ENCODE measurements at regions not wholly inside any gene's neighbourhood (a gene's known extent, or its start where the extent isn't known, plus 50 kb on each side); places are given as distances from the start of the nearest gene placed in this dataset.

DNA sequence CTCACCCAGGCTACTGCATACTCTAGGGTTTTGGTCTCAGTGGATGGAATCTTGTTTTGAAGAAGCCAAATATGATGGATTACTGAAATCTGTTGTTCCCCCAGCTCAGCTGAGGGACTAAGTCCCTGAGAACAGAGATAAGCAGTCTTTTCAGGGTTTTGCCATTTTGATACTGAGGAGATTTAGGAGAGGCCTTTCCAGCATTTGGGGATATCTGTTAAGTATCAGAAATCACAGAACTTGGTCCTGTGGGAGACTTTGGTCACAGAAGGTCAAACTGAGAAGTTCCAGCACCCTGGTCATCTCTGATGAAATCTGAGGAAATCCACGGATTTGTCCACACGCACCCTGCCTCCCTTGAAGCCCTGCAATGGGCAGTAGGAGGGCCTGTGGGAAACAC, 181.0 kb upstream of the GADL1 start:
- H2BK15ac ChIP-seq (ENCODE audit: low read depth, low read length) = no peak overlapping the region; the same call in 2 of the 3 replicates

More for the DNA sequence above, 181.0 kb upstream of the GADL1 start:
- ChIA-PET POLR2A (ENCODE audit: unreplicated experiment) (no interaction called here), CTCF (no interaction called here)
- Histone ChIP-seq H4K91ac (ENCODE audit: insufficient read depth, low read depth, low read length) (no peak overlapping the region), H2BK5ac (ENCODE audit: low read depth, low read length, poor library complexity, severe bottlenecking) (no peak overlapping the region), H4K5ac (ENCODE audit: low read depth, low read length) (no peak overlapping the region), H3K4ac (ENCODE audit: low read depth, low read length) (no peak overlapping the region), H3K4me2 (ENCODE audit: low read depth, low read length) (no peak overlapping the region), H4K20me1 (ENCODE audit: insufficient read depth, low read length) (no peaks in the 10 kb centered on the region), H2BK20ac (ENCODE audit: low read depth, low read length) (peak overlapping the region; percentile 5; the same call in 1 of the 2 replicates), H3K4me3 (ENCODE audit: insufficient read depth, low read depth, low read length) (no peak overlapping the region), H2AK5ac (ENCODE audit: low read depth, low read length) (no peak overlapping the region), H4K8ac (ENCODE audit: low read depth in 2 of 2, low read length in 2 of 2) (no peak overlapping the region), H3K9ac (ENCODE audit: low read depth, low read length) (no peak overlapping the region), H3K9me3 (ENCODE audit: control insufficient read depth, insufficient read depth, low read length) (peaks cover 2% of the 10 kb centered on the region; the same call in 1 of the 2 replicates), H2AK9ac (replicated peaks; ENCODE audit: low read depth, low read length, poor library complexity) (no peak overlapping the region), H3K36me3 (ENCODE audit: control insufficient read depth, insufficient read depth, low read length) (no peaks in the 10 kb centered on the region), H2BK120ac (ENCODE audit: low read depth, low read length) (no peak overlapping the region), H3K79me1 (ENCODE audit: low read depth in 1 of 2, low read length in 2 of 2) (no peaks in the 10 kb centered on the region), H3K4me1 (ENCODE audit: control insufficient read depth, insufficient read depth, low read length) (peaks cover 7% of the 10 kb centered on the region), H3K27me3 (ENCODE audit: control insufficient read depth, insufficient read depth, low read length) (no peaks in the 10 kb centered on the region), H3K9me1 (ENCODE audit: insufficient read depth, low read length) (peaks cover 5% of the 10 kb centered on the region), H3K23ac (ENCODE audit: low read depth, low read length) (no peak overlapping the region), H3K18ac (ENCODE audit: low read depth, low read length) (no peak overlapping the region), H2AFZ (replicated peaks; ENCODE audit: low read length, poor library complexity) (no peak overlapping the region), H3K27ac (ENCODE audit: insufficient read depth, low read length) (no peak overlapping the region), H3K56ac (ENCODE audit: extremely low read depth, insufficient read depth, low read length) (no peak overlapping the region), H3K14ac (replicated peaks; ENCODE audit: low read depth, low read length) (no peak overlapping the region)
- in situ Hi-C loops (cut with MboI; ENCODE audit: low sequenced_read_pairs) (no loop called here), intact Hi-C loops (cut with micrococcal nuclease) (no loop called here), dilution Hi-C loops (cut with HindIII; ENCODE audit: low sequenced_read_pairs, unreplicated experiment) (no loop called here)
- ATAC-seq (ENCODE audit: low read depth) (no peak), DNase-seq (no peak)
- 100% methylated on average over 2 of the region's 2 CpGs; no CpG with 5 or more reads in 1 of the 2 experiments for WGBS, 2 experiments (ENCODE audit: extremely low coverage in 2 of 2, insufficient read length in 1 of 2)
- no TSS peak for BruUV-seq (replicated peaks)
- TF ChIP-seq MAFK (IDR thresholded peaks at IDR 0.05; ENCODE audit: low read depth, low read length) (no peak), MXI1 (IDR thresholded peaks at IDR 0.05; ENCODE audit: borderline replicate concordance, low read depth, low read length) (no peak), FOS (IDR thresholded peaks at IDR 0.05; ENCODE audit: low read depth, low read length) (no peak), CHD1 (IDR thresholded peaks at IDR 0.05; ENCODE audit: low read depth, low read length) (no peak), RAD21 (IDR thresholded peaks at IDR 0.05; ENCODE audit: low read length) (no peak), RCOR1 (IDR thresholded peaks at IDR 0.05; ENCODE audit: insufficient replicate concordance, low read length) (no peak), SMC3 (IDR thresholded peaks at IDR 0.05; ENCODE audit: low read depth, low read length) (no peak), RFX5 (IDR thresholded peaks at IDR 0.05; ENCODE audit: low read depth, low read length) (no peak)
- TF ChIP-seq, protein P1, sequence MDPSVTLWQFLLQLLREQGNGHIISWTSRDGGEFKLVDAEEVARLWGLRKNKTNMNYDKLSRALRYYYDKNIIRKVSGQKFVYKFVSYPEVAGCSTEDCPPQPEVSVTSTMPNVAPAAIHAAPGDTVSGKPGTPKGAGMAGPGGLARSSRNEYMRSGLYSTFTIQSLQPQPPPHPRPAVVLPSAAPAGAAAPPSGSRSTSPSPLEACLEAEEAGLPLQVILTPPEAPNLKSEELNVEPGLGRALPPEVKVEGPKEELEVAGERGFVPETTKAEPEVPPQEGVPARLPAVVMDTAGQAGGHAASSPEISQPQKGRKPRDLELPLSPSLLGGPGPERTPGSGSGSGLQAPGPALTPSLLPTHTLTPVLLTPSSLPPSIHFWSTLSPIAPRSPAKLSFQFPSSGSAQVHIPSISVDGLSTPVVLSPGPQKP (IDR thresholded peaks at IDR 0.05; ENCODE audit: borderline replicate concordance, low read depth, low read length) = no peak
- TF ChIP-seq, protein P2, sequence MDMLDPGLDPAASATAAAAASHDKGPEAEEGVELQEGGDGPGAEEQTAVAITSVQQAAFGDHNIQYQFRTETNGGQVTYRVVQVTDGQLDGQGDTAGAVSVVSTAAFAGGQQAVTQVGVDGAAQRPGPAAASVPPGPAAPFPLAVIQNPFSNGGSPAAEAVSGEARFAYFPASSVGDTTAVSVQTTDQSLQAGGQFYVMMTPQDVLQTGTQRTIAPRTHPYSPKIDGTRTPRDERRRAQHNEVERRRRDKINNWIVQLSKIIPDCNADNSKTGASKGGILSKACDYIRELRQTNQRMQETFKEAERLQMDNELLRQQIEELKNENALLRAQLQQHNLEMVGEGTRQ (IDR thresholded peaks at IDR 0.05; ENCODE audit: low read depth, low read length) = no peak
- TF ChIP-seq, protein P3, sequence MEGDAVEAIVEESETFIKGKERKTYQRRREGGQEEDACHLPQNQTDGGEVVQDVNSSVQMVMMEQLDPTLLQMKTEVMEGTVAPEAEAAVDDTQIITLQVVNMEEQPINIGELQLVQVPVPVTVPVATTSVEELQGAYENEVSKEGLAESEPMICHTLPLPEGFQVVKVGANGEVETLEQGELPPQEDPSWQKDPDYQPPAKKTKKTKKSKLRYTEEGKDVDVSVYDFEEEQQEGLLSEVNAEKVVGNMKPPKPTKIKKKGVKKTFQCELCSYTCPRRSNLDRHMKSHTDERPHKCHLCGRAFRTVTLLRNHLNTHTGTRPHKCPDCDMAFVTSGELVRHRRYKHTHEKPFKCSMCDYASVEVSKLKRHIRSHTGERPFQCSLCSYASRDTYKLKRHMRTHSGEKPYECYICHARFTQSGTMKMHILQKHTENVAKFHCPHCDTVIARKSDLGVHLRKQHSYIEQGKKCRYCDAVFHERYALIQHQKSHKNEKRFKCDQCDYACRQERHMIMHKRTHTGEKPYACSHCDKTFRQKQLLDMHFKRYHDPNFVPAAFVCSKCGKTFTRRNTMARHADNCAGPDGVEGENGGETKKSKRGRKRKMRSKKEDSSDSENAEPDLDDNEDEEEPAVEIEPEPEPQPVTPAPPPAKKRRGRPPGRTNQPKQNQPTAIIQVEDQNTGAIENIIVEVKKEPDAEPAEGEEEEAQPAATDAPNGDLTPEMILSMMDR (conservative IDR thresholded peaks at IDR 0.05; ENCODE audit: low read depth, low read length) = no peak

Data from IMR-90 (cell line).